CD4-positive, alpha-beta T cell treated with Interleukin-12 subunit alpha and Interleukin-12 subunit beta, for 1 hour (primary cell): ENCODE measurements at regions not wholly inside any gene's neighbourhood (a gene's known extent, or its start where the extent isn't known, plus 50 kb on each side); places are given as distances from the start of the nearest gene placed in this dataset.
A peak's percentile ranks its signal among the peaks of the same experiment; 100 is the strongest.

Experiments used
- DNase-seq: peaks from one replicate; pipeline ENCODE4 v3.0.0-alpha.2; 2020

- no peak for DNase-seq
Observed at GRCh38 chr11:11173316-11174025, 179.6 kb downstream of the CSNK2A3 start.

GRCh38 chr11:11171854-11172253 is 181.2 kb downstream of the CSNK2A3 start:
- peak; percentile 69 for DNase-seq

DNA sequence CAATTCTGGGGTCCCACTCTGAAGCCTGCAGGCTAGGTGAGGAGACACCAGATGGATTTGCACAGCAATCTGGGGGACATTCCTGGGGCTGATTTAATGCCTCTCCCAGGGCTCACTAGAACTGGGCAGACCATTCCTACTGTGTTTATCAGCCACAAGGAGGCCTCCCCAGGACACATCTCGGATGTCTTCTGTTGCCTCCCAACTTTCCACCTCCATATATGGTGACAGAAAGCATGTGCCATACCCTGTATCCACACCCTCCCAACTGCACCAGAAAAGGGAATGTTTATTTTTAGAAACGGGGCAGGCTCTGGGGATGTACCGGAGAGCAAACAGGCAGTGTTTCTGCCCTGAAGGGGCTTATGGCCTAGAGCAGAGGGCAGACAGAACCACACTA is 181.8 kb downstream of the CSNK2A3 start:
- DNase-seq = no peak

DNA sequence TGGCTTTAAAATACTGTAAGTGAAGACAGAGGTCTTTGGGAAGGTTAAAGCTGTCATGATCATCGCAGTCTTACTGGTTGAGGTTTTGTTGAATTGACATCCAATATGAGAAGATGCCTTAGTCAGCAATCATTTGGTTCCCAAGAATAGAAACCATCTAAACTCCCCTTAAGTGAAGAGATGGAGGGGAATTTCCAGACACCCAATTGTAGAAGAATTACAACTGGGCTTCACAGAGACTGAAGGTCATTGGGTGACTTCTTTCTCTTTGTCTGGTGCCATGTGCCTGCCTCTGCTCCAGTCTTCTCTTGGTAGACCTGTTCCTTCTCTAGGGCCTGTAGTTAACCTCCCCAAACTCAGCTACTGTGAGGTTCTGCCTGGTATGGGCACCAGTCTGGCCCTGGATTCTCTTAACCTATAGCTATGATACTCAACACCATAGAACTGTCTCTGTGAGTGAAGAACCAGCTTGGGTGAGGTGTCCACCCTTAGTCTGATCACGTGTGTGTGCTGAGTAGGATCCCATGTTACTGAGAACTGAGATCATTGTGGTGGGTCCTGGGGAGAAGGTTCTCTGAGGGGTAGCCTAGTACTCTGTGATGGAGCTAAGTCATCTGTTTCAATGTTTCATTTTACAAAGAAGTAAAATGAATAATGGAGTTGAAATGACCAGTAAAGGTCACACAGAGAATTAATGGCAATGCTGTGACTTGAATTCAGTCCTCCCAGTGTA is 182.5 kb downstream of the CSNK2A3 start:
- no peak for DNase-seq

GRCh38 chr11:11169715-11170351 is 183.2 kb downstream of the CSNK2A3 start:
- no peak for DNase-seq

- no peak for DNase-seq
Observed at GRCh38 chr11:11167806-11168205, 185.2 kb downstream of the CSNK2A3 start.

DNA sequence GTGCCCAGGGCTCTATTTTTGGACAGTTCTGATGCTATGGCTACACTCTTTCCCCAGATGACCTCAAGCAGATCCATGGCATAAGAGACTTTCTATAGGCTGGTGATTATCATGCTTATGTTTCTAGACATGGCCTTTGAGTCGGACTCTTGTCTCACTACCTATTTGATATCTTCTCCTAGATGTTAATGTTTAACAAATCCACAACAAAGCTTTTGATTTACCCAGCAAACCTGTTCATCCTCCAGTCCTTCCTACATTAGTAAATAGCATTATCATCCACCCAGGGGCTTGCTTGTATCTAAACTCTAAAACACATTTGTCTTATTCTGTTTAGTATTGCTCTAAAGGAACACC is 188.7 kb downstream of the CSNK2A3 start:
- DNase-seq = no peak

DNA sequence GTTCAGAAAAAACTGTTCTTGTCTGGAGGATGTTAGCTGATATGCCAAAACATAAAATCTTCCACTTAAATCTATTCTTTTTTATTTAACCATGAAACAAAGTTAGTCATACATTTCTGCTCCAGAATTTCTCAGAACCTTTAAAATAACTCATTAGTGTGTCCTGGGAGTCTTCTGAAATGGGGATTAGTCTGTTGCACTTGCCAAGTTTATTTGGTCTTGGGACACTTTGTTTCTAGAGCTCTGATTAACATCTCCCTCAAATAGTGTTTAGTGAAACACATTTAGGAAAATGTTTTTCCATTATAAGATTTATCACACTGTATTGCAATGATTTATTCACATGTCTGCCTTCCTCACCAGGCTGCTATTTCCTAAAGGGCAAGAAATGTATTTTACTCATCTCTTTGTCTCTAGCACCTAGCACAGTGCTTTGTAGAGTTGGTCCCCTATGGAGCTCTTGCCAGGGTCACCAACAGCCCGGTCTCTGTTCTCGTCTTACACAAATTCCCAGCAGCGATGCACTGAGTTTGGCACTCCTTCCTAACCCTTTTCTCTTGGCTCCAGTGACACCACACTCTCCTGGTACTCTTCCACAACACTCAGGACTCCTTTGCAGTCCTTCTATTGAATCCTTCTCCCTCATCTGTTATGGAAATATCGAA is 189.2 kb downstream of the CSNK2A3 start:
- no peak for DNase-seq

- no peak for DNase-seq
Observed at GRCh38 chr11:11163236-11163635, 189.8 kb downstream of the CSNK2A3 start.

GRCh38 chr11:11157185-11157584 is 195.9 kb downstream of the CSNK2A3 start:
- DNase-seq = peak; percentile 65

DNA sequence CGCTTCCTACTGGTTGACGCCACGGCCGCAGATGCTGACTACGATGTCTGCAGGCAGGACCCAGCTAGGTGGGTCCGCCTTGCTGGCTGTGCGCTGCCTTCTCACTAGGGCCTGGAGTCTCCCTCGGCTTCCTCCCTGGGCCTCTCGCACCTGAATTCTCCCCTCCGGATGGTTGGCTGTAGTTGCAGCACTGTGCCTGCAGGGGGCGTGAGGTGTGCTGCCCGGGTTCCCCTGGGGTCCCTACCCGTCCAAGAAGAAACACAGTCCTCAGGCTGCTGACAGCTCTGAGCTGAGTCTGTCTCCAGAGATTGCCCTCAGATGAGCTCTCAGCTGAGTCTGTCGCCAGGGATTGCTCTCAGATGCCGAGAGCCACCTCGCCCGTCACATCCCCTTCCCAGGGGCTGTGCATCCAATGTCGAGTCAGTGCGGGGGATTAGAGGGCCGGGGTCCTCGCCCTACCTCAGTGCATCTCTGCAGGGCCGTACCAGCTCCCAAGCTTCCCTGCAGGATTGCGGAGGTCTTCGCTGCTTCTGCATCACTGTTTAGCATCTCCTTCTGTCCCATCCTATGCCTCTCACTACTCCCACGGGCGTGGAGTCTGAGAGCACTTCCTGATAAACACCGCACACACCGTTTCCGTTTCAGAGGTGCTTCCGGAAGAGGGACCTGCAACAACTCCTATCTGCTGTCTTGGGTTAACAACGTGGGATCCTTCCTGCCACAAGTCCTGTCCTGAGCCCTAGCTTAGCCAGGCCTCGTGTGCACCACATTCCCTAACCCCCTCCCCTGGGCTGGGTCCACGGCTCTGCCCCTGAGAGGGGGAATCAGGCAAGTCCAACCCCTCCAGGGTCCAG is 196.9 kb downstream of the CSNK2A3 start:
- DNase-seq = peak; percentile 61

DNA sequence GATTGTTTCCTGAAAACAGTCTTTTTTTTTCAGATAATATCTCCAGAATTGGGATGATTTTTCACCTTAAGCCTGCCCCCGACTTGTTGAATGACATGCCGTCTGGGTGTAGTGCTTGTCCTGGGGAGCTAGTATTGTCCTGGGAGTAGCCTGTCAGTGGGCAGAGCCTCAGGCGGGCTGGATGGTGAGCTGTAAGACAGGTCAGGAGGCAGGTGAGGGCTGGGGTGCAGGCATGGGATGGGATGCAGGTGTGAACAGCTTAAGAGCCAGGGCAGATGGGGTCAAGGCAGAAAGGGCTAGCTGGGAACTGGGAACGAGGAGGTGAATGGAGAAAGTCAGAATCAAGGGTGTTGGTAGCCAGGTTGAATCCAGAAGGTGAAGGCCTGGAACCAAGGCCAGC is 200.2 kb downstream of the CSNK2A3 start:
- no peak for DNase-seq

- peak; percentile 80 for DNase-seq
Observed at GRCh38 chr11:11149671-11150459, 203.2 kb downstream of the CSNK2A3 start.

- no peak for DNase-seq
Observed at GRCh38 chr11:11148596-11148995, 204.5 kb downstream of the CSNK2A3 start.

- peak; percentile 28 for DNase-seq
Observed at GRCh38 chr11:11148104-11148509, 204.9 kb downstream of the CSNK2A3 start.

DNA sequence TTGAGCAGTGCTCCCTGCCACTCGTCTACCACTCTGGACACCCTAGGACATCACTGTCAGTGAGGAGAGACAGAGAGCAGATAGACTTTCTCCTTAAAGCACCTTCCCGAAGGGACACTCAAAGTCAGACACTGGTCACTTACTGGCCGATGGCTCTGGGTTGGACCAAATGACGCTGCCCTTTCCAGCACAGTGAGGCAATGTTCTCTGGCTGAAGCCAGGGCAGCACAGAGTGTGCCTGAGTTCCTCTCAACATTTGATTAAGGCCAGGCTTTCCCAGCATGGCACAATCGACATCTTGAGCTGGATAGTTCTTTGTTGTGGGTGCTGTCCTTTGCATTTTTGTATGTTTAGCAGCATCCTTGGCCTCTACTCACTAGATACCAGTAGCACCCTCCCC is 206.2 kb downstream of the CSNK2A3 start:
- no peak for DNase-seq

- no peak for DNase-seq
Observed at GRCh38 chr11:11143849-11144248, 209.2 kb downstream of the CSNK2A3 start.

- DNase-seq = no peak
Observed at GRCh38 chr11:11142430-11142829, 210.6 kb downstream of the CSNK2A3 start.

DNA sequence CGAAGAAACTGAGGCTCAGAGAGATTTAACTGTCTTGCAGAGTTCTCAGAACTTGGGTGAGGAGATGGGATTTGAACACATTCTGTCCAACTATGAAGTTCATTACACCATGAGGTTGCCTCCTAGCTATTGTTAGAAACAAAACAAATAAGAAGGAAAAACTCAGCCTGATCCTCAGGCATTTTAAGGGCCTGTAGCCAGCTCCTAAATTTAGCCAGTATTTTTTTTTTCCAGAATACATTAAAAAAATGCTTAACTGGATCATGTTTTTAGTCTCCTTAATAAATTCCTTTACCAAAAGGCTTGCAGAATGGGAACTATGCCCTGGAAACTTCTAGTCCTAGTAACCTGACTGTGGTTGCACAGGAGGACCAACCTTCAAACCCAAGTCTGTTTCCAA is 212.0 kb downstream of the CSNK2A3 start:
- no peak for DNase-seq

DNA sequence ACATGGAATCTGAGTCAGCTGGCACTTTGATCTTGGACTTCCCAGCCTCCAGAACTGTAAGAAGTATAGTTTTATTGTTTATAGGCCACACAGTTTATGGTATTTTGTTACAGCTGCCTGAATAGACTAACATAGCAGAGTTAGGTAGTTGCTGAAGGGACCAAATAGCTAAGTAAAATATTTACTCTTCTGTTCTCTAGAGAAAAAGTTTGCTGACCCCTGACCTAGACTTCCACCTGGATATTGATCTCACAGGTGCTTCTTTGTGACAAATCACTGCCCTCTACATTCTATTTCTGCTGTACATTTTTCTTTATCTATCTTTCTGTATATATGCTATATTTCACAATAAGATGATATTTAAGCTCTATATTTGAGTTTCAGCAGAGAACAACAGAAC is 212.5 kb downstream of the CSNK2A3 start:
- no peak for DNase-seq

DNA sequence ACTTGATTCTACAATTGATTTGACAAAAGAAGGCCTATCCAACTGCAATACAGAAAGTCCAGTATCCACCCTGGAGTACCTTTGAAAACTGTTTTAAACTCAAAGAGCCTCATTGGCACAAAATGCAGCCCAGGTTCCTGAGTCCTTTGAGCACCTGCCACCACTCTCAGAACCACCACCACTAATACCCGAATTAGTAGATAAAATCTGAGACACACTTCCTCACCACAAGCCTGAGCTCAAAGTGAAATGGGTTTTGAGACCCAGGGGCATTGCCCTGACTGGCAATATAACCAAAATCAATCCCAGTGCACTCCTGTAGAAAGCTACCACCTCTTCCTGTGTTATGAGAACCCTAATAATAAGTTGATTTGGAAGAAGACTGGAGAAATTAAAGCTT is 215.7 kb downstream of the CSNK2A3 start:
- DNase-seq = peak; percentile 28
